HG03439 (cell line): ENCODE measurements at regions not wholly inside any gene's neighbourhood (a gene's known extent, or its start where the extent isn't known, plus 50 kb on each side); places are given as distances from the start of the nearest gene placed in this dataset.

ENCODE experiments used
- ATAC-seq: cut with Tn5 transposase; IDR thresholded peaks from one replicate; pipeline ENCODE4 v1.9.1; 2021; ENCODE audit warnings: mild to moderate bottlenecking, moderate library complexity; ENCODE audit not compliant: unreplicated experiment

DNA sequence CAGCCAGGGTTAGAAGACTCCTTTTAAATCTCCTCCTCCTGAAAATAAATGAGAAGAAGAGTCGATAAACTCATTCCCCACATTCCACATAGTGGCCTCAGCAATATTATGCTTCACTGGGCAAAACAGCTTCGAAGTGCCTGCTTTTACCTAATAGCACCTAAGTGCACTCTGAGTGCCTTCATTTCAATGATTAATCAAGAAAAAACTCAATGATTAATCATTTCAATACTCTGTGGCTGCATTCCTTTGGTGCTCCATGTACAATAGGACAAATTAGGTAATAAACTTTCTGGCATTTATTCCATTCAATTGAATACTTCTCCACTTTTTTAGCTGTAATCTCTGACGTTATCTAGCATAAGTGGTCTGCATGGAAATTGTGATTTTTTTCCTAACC, 174.6 kb downstream of the CCDC71L start:
- no peak for ATAC-seq

DNA sequence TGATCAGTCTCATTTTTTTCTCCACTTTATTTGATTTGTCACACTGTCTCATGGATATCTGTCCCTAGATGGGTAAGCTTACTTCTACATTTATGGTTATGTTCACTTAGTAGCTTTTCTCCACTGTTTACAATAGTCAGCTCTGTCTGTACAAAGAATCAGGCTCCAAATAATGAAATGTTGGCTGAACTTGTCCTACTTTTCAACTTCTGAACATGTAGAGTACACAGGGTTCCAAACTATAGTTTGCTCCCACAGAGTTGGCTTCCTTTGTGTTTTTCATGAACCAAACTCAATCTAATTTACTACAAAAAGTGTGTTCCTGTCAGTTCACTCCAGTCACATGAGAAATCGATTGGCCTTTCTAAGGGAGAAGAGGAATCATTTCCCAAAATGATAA, 175.0 kb downstream of the CCDC71L start:
- ATAC-seq = no peak

DNA sequence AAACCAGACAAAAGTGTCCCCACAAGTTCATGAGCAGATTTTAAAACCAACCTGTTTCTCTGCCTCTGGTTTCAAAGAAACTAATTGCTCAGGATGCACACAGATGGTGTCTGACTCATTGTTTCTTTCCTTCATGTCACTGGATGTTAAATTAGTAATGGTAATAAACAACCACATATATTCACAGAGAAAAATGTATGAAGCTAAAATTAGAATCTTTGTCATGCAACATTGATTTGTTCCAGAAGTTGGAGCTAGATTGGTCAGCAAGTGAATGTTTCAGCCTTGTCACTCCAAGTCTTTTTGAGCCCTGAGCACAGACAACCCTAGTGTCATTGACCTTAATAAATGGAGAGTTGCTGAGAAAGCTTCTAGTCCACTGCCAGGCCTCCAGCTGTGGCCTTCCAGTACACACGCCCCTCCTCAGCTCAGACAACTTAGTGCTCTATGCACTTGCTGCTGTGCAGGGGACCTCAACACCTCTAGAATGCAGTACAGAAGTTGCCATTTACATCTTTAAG, 175.9 kb downstream of the CCDC71L start:
- no peak for ATAC-seq

DNA sequence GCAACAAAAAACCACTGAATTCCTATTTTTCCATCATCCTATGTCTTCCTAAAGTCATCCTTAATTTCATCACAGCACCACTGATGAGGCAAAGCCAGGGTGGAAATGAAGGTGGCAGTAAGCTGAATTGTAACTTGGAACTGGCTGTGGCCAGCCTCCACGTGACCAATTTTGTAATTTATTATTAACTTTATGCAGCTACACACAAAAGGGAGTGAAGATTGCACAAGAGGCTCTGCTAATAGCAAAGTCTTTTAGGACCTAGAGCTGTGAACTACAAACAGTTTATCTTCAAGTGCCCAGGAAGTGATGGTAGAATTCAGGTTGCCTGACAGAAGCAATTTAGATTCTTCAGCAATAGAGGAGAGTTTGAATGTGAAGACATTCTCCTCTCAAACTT, 176.4 kb downstream of the CCDC71L start:
- no peak for ATAC-seq

DNA sequence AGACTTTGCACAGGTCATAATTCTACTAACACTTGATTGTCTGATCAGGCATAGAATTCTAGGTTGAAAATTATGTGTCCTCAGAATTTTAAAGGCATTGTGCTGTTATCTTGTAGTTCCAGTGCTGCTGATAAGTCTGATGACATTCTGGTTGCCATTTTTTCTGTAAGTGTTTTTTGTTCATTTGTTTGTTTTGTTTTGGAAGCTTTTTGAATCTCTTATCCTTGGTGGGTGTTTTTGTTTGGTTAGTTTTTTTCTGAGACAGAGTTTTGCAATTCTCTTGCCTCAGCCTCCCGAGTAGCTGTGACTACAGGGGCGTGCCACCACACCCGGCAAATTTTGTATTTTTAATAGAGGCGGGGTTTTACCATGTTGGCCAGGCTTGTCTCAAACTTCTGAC, 178.9 kb downstream of the CCDC71L start:
- no peak for ATAC-seq

DNA sequence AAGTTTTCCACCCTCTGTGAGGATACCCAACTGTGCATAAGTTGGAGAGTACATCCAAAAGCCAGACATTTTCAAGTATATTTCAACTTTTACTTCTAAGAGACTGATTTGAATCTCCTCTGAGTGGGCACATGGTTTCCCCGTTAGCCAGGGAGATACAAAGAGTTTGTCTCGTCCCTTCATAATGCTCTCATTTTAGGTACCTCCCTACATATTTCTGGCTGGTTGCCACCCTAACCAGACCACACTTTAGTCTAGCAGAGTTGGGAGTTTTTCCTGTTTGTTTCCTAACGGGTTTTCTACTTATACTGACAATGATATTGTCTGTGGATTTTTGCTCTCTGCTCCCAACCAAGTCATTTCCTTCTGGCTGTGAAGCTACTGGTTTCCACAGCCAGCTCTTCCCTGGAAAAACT, 180.3 kb downstream of the CCDC71L start:
- ATAC-seq = no peak

DNA sequence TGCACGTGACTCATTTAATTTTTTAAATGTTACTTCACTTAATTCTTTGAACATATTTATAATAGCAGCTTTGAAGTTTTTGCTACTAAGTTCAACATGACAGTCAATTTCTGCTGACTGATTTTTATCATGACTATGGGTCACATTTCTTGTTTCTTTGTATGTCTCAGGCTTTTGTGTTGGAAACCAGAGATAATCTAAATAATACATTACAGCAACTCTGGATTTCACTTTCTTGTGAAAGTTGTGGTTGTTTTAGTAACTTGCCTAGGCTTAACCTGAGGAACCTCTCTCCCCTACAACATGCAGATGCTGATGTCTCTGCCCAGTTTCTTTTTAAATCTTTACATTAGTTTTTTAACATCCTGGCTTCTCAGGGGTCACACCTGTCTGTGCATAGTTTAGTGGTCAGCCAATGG, 180.8 kb downstream of the CCDC71L start:
- ATAC-seq = no peak

DNA sequence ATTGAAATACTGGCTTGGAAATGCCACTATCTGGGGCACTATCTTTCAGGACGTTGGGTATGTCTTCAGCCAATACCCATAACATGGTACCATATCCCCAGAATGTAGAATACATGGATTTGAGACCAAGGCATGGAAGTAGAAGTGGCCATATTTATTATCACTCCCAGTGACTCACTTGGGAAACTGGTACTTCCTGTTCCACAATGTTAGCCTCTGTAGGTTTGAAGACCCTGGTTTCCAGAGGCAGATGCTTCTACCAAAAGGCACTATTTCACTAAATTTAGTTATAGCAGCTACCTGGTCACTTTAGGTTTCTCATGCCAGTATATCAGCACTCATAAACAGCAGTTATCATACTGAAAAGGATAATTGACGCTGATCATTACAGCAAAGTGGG, 184.2 kb downstream of the CCDC71L start:
- ATAC-seq = no peak

DNA sequence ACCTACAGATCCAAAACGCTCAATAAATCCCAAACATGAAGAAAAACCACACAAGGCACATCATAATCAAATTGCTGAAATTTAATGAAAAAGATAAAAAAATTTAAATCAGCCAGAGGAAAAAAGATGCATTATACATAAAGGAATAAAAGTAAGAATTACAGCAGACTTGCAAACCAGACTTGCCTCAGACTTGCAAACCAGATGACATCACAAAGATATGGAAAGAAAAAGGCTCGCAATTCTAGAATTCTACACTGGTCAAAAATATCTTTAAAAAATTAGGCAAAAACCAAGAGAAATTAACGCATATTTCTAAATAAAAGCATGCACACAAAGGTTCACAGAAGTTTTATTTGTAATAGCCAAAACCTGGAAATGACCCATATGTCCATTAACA, 188.0 kb upstream of the NAMPT start:
- ATAC-seq = no peak

DNA sequence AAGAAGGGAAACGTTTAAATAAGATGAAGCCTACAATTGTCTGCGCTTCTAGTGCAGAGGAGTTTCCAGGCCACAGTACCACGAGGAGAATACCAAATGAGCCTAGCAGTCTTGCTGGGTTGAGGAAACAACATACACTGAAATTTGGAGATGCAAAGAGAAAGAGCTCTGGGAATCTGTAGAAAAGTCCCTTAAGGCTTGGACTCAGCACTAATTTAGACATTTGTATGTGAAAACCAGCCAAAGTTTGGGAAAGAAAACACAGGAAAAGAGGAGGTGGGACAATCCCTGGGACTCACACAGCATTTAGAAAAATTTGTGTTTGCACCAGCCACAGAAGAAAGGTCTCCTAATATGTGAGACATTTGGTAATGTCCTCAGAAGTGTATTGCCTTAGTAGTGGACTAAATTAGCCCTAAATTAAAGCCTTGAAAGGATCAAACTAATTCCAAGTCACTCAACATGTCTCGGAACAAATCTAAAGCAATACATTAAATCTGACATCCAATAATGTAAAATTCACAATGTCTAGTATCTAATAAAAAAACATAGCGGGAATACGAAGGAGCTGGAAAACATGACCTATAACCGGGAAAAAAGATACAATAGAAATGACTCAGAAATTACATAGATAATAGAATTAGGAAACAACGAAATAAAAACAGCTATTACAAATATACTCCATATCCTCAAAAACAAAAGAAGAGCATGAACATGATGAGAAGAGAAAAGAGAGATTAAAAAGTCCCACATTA, 187.1 kb upstream of the NAMPT start:
- no peak for ATAC-seq

DNA sequence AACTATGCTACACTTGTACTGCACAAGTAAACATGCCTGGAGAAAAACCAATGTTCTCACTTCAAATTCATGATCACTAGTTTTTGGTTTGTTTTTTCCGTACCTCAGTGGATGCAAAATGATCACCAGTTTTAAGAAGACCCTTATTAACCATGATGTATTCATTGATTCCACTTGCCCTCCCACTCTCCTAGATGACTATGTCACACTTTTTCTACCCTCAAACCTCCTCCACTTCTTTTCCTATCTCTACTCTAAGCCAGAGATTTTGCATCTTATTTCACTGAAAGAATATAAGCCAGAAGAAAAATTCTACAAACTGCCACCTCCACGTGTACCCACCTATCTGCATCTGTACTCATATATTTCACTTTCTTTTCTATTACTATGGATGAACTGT, 186.2 kb upstream of the NAMPT start:
- ATAC-seq = no peak

DNA sequence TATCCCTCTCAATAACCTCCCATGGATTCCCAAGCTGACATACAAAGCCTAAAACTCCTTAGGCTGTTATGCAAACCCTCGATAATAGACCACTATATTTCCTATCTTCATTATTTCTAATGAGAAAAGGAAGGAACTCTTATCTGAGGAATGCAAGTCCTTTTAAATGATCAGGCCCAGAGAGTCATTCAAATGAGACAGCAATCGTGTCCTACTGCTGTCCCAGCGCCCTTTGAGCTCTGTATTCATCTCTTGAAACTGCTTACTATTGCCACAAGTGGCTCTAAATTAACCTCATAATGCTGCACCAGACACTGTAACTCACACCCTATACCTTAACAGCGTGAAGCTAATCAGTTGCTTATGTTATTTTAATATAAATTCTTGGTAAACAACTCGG, 182.1 kb upstream of the NAMPT start:
- no peak for ATAC-seq

DNA sequence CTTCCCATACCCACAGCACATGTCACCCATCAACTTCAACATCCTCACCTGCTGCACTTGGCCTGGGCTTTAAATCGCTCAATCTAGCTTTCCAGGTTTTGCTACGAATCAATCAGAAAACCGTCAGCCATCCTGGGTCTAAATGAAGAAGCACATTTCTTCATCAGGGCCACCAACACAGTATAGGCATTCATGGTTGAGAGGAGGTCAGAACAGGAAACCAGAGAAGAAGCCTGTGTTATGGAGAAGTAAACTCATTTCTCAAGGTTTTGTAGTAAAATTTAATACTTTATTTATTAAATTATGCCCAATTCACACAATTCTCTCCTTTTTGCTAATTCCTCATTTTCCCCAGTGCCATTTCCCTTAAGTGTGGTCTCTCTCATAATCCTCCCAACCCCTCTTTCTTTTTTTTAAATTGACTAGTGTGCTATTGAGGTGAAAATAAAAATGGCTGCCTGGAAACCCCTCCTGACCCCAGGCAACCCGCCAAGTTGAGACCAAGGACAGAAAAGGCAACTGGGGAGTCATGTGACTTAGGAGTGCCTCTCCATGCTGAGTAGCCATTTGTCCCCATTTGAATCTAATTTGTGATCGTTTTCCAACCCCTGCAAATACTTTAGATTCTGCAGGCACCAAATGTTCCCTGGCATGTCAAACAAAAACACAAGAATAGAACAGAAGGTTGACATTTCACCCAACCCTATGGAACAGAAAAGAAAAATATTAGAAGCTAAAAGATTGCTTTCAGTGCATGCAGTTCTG, 181.1 kb upstream of the NAMPT start:
- ATAC-seq = no peak

DNA sequence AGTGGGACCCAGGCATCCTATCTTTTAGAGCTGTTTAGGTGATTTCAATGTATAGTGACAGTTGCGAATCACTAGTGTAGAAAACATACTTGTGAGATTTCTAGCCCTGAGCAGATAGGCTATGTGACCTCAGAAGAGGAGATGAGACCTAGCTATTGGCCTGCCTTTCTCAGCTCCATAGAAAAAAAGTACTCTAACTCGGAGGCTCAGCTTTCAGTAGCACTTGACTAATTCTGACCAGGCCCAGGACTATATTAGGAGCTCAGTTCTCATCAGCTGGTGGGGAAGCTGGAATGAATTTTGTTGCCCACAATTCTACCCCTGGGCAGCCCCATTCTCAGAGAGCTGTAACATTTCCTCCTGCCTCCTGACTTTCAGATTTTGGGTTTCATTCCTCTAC, 179.9 kb upstream of the NAMPT start:
- no peak for ATAC-seq

DNA sequence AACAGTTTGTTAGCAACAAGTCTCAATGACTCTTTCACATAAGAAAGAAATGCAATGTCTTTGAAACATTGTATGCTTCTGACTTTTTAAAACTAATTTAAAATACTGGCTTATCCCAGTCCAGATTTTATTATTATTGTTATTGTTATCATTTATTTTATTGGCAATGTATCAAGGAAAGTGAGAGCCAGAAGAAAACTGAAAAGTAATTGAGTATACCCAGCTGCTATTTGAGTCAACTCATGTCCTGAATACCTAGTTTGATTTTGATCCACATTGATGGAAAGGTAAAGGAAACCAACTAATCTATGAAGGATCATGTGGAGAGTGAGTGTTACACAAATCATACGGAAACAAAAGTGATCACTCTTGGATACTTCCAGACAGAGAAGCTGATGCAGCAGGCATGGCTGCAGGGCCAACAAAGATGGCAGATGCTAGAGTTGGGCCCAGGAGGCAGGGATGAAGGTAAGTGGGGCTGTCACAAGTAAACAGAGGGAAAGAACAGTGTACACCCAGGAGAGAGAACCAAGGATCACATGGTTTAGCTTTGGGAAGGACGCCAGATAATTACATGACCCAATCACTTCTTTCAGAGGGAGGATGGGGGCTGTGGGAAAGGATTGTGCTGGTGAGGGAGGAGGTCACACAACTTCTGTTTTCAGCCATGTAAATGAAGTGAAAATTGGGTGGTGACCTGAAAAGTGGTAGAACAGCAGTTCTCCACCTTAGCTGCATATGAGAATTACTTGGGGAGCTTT, 179.2 kb upstream of the NAMPT start:
- no peak for ATAC-seq

DNA sequence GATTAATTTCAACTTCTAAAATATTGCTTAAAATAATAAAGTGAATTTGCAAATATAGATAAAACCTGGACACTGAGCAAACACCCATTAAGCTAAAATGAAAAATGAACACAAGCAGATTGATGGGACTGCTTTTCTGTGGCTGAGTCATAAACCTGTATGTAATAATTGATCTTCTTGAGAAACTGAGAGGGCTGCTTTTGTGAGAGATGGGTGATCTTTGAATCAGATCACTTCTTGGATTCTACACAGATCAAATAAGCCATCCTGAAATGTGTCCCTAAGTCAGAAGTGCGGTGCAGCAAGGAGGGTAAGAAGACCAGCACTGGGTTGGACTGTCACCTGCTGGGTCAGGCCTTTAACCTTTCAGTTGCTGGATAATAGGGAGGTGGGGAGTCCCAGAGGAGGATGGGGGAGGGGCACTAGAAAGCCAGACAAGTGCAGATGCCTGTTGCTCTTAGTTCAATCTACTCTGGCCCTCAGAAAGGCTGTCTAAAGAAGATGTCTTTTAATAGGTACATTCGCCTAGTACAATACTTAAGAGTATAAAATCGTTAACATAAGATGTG, 178.2 kb upstream of the NAMPT start:
- no peak for ATAC-seq

DNA sequence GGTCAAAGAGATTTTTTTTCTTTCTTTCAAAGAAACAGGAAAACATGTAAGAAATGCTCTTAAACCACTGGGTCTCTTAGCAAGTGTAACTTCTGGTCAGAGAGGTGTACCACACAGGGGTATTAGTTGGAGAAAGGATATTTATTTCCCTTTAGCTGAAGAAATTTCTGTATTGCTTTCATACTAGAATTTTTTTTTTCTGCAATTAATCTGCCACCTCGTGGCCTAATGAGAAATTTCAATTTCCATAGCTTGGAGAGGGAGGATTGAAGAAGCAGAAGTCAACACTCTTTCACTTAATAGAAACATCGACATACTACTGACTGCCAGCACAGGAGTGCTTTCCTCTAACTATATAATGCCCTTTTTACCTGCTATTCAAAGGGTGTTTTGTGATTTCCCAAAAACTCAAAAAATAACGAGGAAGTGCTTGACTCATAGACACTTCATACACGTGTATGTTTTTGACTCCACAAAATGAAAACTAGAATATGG, 177.6 kb upstream of the NAMPT start:
- ATAC-seq = no peak

DNA sequence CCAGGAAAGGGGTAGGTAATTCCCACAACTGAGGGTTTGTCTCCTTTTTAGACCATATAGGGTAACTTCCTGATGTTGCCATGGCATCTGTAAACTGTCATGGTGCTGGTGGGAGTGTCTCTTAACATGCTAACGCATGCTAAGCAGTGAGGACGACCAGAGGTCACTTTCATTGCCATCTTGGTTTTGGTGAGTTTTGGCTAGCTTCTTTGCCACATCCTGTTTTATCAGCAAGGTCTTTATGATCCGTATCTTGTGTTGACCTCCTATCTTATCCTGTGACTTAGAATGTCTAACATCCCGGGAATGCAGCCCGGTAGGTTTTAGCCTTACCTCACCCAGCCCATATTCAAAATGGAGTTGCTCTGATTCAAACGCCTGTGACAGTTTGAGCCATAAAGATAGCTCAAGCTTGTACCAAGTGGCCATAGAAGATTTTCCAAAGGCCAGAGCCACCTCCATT, 176.0 kb upstream of the NAMPT start:
- no peak for ATAC-seq

DNA sequence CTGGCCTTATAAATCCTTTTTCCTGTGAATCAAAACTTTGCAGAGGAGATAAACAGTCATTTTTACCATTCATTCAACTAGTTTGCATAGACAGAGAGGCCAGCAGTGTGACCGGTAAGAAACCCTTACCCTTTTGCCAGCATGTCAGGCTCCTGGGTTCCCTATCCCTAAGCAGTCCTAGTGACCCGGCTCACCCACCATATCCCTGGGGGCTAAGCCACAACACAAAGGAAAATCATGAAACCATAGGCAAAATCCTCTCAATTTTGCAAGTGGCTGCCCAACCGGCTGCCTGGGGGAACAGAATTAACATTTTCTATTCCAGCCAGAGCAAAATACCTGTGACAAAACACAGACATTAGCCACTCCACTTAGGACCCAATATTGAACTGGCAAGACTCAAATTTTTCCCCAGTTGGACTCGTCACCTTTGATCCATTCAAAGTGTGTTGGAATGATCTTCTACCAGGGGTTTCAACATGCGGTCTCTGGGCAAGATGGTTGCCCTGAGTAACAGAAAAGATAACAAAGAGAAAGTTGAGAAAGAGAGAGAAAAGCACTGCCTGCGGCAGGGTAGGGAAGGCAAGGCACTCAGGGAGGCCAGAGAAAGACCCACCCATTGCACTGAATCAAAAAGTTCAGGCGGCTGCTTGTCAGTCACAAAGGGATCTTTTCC, 174.8 kb upstream of the NAMPT start:
- ATAC-seq = no peak

DNA sequence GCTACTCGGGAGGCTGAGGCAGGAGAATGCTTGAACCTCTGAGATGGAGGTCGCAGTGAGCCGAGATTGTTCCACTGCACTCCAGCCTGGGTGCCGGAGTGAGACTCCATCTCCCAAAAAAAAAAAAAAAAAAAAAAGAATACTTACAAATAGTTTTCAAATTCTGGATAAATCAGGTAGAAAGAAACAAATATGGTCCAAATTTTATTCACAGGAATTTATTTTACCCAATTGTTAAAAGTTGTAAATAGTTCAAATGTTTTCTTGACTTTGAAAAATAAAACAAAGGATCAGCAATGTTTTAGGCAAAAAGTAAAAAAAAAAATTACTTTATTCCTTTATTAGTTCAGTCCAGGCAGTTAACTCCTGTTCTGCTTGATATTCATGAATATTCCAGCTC, 172.9 kb upstream of the NAMPT start:
- no peak for ATAC-seq
